Myocyte (in vitro differentiated cells): ENCODE measurements at regions not wholly inside any gene's neighbourhood (a gene's known extent, or its start where the extent isn't known, plus 50 kb on each side); places are given as distances from the start of the nearest gene placed in this dataset.

Experiments
- DNase-seq: peaks from one replicate; pipeline ENCODE4 v3.0.0-alpha.2; 2012; ENCODE audit warnings: low read depth

- DNase-seq, result peak; percentile 56
These were observed 259.1 kb upstream of the DAPK1 start for GRCh38 chr9:87238545-87238944.

GRCh38 chr9:87239312-87239711 is 258.4 kb upstream of the DAPK1 start:
- no peak for DNase-seq

- no peak for DNase-seq
These were observed 254.1 kb upstream of the DAPK1 start for GRCh38 chr9:87243602-87244001.

- no peak for DNase-seq
These were observed 252.4 kb upstream of the DAPK1 start for GRCh38 chr9:87245271-87245670.

- DNase-seq, result no peak
These were observed 250.6 kb upstream of the DAPK1 start for GRCh38 chr9:87247097-87247496.

GRCh38 chr9:87249029-87249428 is 248.6 kb upstream of the DAPK1 start:
- no peak for DNase-seq

GRCh38 chr9:87250205-87250604 is 247.5 kb upstream of the DAPK1 start:
- DNase-seq, result no peak

- DNase-seq, result no peak
These were observed 242.1 kb upstream of the DAPK1 start for GRCh38 chr9:87255431-87256155.

GRCh38 chr9:87256973-87257372 is 240.7 kb upstream of the DAPK1 start:
- peak; percentile 74 for DNase-seq

- DNase-seq, result peak; percentile 68
These were observed 237.8 kb upstream of the DAPK1 start for GRCh38 chr9:87259543-87260518.

- no peak for DNase-seq
These were observed 234.4 kb upstream of the DAPK1 start for GRCh38 chr9:87263291-87263690.

- DNase-seq, result no peak
These were observed 231.0 kb upstream of the DAPK1 start for GRCh38 chr9:87266697-87267096.

GRCh38 chr9:87267251-87268070 is 230.2 kb upstream of the DAPK1 start:
- peak; percentile 96 for DNase-seq

GRCh38 chr9:87269296-87270176 is 228.1 kb upstream of the DAPK1 start:
- DNase-seq, result no peak

- peak; percentile 85 for DNase-seq
These were observed 227.3 kb upstream of the DAPK1 start for GRCh38 chr9:87270221-87270847.

GRCh38 chr9:87270848-87271234 is 226.8 kb upstream of the DAPK1 start:
- DNase-seq, result no peak

GRCh38 chr9:87271696-87272477 is 225.8 kb upstream of the DAPK1 start:
- no peak for DNase-seq

GRCh38 chr9:87275047-87275725 is 222.5 kb upstream of the DAPK1 start:
- DNase-seq, result peak; percentile 61
